Neural cell (in vitro differentiated cells): ENCODE measurements at regions not wholly inside any gene's neighbourhood (a gene's known extent, or its start where the extent isn't known, plus 50 kb on each side); places are given as distances from the start of the nearest gene placed in this dataset.

Source experiments
- POLR2AphosphoS5 ChIP-seq: IDR thresholded peaks from 2 replicates; pipeline ENCODE4 v1.6.1; 2012
- RAD21 ChIP-seq: fragments of 450-650 bp; conservative IDR thresholded peaks from 2 replicates; pipeline ENCODE4 v1.6.1; 2014; ENCODE audit warnings: antibody characterized with exemption, mild to moderate bottlenecking, moderate library complexity
- TF ChIP-seq, protein P1 (sequence below): fragments of 450-650 bp; IDR thresholded peaks from 2 replicates; pipeline ENCODE4 v1.5.1; 2014; ENCODE audit warnings: antibody characterized with exemption, mild to moderate bottlenecking, moderate library complexity; ENCODE audit not compliant: poor library complexity, severe bottlenecking

- TF ChIP-seq, protein P1, sequence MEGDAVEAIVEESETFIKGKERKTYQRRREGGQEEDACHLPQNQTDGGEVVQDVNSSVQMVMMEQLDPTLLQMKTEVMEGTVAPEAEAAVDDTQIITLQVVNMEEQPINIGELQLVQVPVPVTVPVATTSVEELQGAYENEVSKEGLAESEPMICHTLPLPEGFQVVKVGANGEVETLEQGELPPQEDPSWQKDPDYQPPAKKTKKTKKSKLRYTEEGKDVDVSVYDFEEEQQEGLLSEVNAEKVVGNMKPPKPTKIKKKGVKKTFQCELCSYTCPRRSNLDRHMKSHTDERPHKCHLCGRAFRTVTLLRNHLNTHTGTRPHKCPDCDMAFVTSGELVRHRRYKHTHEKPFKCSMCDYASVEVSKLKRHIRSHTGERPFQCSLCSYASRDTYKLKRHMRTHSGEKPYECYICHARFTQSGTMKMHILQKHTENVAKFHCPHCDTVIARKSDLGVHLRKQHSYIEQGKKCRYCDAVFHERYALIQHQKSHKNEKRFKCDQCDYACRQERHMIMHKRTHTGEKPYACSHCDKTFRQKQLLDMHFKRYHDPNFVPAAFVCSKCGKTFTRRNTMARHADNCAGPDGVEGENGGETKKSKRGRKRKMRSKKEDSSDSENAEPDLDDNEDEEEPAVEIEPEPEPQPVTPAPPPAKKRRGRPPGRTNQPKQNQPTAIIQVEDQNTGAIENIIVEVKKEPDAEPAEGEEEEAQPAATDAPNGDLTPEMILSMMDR, result no peak
- TF ChIP-seq RAD21 (no peak), POLR2AphosphoS5 (peak; percentile 54)
Measured at GRCh38 chr18:38353149-38353548, 787.6 kb upstream of the CELF4 start.
